NT2/D1 (cell line): ENCODE measurements at regions not wholly inside any gene's neighbourhood (a gene's known extent, or its start where the extent isn't known, plus 50 kb on each side); places are given as distances from the start of the nearest gene placed in this dataset.
"Not testable (repeated sequence)": the region's sequence is repeated elsewhere in the genome, so short reads cannot be mapped to it uniquely, and the experiment has no call there.

Experiments
- DNase-seq: peaks from one replicate; pipeline ENCODE4 v3.0.0-alpha.2; 2011; ENCODE audit warnings: low read depth, low spot score
- H3K27me3 ChIP-seq: 2 replicates; pipeline ENCODE4 v1.6.0; 2011; ENCODE audit warnings: mild to moderate bottlenecking; ENCODE audit not compliant: insufficient read length, insufficient read depth
- H3K36me3 ChIP-seq: 2 replicates; pipeline ENCODE4 v1.6.1; 2011; ENCODE audit warnings: mild to moderate bottlenecking, low read length, mixed read lengths; ENCODE audit not compliant: insufficient read depth, insufficient read length
- H3K4me1 ChIP-seq: 2 replicates; pipeline ENCODE4 v1.5.1; 2011; ENCODE audit not compliant: insufficient read depth, insufficient read length
- H3K4me3 ChIP-seq: 2 replicates; pipeline ENCODE4 v1.5.1; 2011; ENCODE audit warnings: low read depth; ENCODE audit not compliant: insufficient read length
- H3K9ac ChIP-seq: 2 replicates; pipeline ENCODE4 v1.6.0; 2011; ENCODE audit warnings: low read depth; ENCODE audit not compliant: insufficient read length
- H3K9me3 ChIP-seq: 2 replicates; pipeline ENCODE4 v1.5.1; 2011; ENCODE audit warnings: mild to moderate bottlenecking, low read length; ENCODE audit not compliant: insufficient read depth
- SUZ12 ChIP-seq: IDR thresholded peaks from 2 replicates; pipeline ENCODE4 v1.6.1; 2011; ENCODE audit not compliant: insufficient read length, insufficient read depth; ENCODE audit errors: extremely low read depth
- YY1 ChIP-seq: IDR thresholded peaks from 2 replicates; pipeline ENCODE4 v1.6.1; 2011; ENCODE audit not compliant: insufficient read length, insufficient read depth
- ZNF274 ChIP-seq: IDR thresholded peaks from 2 replicates; pipeline ENCODE4 v1.6.1; 2011; ENCODE audit warnings: mild to moderate bottlenecking, low read depth, low read length

DNA sequence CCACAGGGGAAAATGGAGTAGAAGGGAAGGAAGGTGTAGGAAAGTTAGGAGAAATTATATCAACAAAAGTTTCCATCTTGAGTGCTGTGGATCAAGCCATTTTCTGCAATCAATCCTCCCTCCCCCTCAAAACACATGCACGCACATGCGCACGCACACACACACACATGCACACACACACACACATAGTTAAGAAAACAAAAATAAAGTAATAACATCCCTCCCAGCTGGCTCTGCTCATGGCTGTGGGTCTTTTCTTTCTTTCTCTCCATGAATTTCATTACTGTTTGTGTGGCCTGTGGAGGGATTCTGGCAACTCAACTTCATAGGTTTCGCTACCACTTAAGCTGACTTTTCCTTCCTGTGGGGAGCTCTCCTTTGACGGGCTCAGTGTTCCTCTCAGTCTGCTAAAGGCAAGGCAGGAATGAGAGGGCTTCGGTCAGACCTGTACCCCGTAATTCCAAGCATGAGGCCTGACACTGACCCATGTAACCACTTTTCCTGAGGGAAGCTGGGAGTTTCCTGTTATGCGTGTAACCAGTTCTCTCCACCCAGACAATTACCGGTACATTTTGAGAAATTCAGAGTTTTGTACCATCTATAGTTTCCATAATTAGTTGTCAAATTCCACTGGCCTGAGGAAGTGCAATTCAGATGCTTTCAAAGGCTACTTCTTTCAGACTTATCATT lies 79.8 kb downstream of the ZNF92 start:
- H3K4me3 ChIP-seq: no peak overlapping the region
- TF ChIP-seq ZNF274: no peak
- no peak for DNase-seq
- H3K9me3 ChIP-seq: no peaks in the 10 kb centered on the region
- H3K4me1 ChIP-seq: no peaks in the 10 kb centered on the region
- no peak overlapping the region for H3K9ac ChIP-seq
- H3K36me3 ChIP-seq: no peaks in the 10 kb centered on the region
- no peaks in the 10 kb centered on the region for H3K27me3 ChIP-seq

DNA sequence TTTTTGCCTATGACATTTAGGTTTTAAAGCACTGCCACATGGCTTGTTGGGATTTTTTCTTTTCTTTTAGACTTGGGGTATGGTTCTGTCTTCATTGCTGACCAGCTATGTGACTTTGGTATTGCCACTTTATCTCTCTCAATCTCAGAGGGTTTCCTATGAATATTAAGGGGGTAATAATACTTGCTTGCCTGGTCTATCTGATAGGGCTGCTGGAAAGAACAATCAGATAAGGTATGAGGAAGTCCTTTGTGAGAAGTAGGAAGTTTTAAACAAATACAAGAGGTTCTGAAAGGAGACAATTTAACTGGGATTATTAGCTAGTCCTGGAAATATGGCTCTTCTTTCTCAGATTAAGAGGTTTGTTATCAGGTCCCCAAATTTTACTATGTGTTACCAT lies 80.8 kb downstream of the ZNF92 start:
- no peaks in the 10 kb centered on the region for H3K36me3 ChIP-seq
- H3K4me3 ChIP-seq: no peak overlapping the region
- H3K27me3 ChIP-seq: no peaks in the 10 kb centered on the region
- H3K9me3 ChIP-seq: no peaks in the 10 kb centered on the region
- TF ChIP-seq ZNF274 (no peak), YY1 (no peak), SUZ12 (no peak)
- H3K9ac ChIP-seq: no peak overlapping the region
- no peak for DNase-seq
- no peaks in the 10 kb centered on the region for H3K4me1 ChIP-seq

DNA sequence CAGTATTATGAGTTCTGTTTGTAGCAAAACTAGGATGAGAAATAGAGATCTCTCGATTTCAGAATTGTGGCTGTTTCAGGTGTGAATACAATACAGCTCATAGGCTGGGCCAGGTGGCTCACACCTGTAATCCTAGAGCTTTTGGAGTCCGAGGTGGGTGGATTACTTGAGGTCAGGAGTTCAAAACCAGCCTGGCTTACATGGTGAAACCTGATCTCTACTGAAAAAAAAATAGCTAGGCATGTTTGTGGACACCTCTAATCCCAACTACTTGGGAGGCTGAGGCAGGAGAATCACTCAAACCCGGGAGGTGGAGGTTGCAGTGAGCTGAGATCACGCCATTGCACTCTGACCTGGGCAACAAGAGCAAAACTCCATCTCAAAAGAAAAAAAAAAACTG lies 81.4 kb downstream of the ZNF92 start:
- not testable (repeated sequence) for H3K9me3 ChIP-seq, H3K36me3 ChIP-seq, DNase-seq, H3K9ac ChIP-seq, H3K4me1 ChIP-seq, H3K4me3 ChIP-seq, H3K27me3 ChIP-seq

DNA sequence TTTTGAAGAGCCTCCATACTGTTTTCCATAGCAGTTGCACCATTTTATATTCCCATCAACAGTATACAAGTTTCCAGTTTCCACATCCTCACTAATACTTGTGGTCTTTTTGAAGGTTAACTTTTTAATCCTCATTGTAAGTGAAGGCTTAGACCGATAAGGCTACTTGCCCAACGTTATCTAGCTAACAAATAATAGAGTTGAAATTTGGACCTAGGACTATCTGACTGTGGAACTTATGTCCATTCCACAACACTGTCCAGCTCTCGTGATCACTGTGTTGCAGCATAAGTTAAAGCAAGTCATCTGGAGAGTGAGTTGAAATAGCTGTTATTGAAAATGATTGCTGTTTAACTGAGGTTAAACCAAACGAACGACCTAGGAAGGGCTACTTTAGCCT lies 84.0 kb downstream of the ZNF92 start:
- Histone ChIP-seq H3K9ac (no peak overlapping the region), H3K4me3 (no peak overlapping the region), H3K9me3 (no peaks in the 10 kb centered on the region), H3K36me3 (no peaks in the 10 kb centered on the region), H3K4me1 (no peaks in the 10 kb centered on the region), H3K27me3 (no peaks in the 10 kb centered on the region)
- no peak for DNase-seq
- TF ChIP-seq YY1: no peak
- TF ChIP-seq ZNF274: no peak
- TF ChIP-seq SUZ12: no peak

DNA sequence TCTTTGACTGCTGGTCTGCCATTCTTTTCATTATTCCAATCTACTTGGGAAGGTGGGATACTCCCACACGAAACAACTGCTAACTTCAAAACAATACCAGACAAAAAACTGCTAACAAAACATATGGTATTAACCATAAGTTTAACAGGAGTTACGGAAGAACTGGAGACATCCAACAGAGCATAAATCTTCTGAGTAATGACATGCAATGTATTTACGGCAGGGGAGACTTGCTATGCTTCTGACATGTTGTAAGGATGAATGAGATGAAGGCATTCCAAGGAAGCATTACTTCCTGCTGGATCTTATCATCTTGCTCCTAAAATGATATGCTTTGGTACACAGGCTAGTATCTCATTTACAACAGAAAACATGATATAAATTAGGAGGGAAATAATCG lies 85.8 kb downstream of the ZNF92 start:
- H3K4me1 ChIP-seq: no peaks in the 10 kb centered on the region
- no peak for TF ChIP-seq SUZ12
- TF ChIP-seq ZNF274: no peak
- no peak for TF ChIP-seq YY1

DNA sequence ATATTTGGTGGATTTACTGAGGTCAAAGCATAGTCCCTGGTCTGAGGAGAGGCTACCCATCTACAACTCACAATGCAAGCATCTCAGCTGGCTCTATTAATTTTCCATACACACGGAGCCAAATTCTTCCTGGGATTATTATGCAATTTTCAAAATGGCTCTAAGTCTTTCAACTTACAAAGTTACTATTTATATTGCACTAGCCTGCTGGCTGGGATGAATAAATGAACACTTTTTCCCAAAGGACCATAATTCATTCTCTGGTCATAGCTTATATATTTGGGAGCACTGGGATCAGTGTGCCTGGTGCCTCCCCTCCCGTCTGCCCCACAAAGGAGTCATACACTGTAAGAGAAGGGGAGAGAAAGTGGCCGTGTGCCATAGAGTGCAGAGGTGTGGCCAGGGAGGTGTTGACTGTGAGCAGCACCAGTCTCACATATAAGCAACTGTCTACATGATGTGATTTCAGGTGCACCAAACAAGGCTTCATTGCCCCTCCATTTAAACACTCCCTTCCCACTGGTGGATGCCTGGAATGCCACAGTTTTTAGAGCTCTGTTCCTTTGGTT lies 88.6 kb downstream of the ZNF92 start:
- Histone ChIP-seq H3K4me3 (no peak overlapping the region), H3K27me3 (no peaks in the 10 kb centered on the region), H3K9me3 (no peaks in the 10 kb centered on the region), H3K9ac (no peak overlapping the region), H3K4me1 (no peaks in the 10 kb centered on the region), H3K36me3 (no peaks in the 10 kb centered on the region)
- TF ChIP-seq YY1 (no peak), ZNF274 (no peak), SUZ12 (no peak)
- DNase-seq: no peak

More for the DNA sequence above, 85.8 kb downstream of the ZNF92 start:
- no peak for DNase-seq
- Histone ChIP-seq H3K9ac (no peak overlapping the region), H3K36me3 (no peaks in the 10 kb centered on the region), H3K4me3 (no peak overlapping the region), H3K27me3 (no peaks in the 10 kb centered on the region), H3K9me3 (no peaks in the 10 kb centered on the region)

DNA sequence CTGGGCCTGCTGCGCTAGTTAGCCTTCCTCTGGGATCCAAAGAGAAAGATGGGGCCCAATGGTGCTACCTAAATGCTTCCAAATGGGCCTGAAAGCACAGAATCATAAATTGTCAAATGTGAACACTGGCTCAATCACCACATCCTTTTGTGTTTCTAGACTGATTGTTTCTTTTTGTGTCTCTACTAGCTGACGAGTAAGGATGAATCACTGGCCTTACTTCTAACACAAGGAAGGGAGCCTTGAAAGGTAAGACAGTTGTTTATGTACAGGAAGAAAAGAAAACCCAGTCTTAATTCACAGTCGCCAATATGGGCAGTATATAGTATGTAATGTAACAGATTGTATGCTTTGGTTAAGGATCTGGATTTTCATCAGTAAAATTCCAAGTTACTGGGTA lies 89.5 kb downstream of the ZNF92 start:
- no peaks in the 10 kb centered on the region for H3K27me3 ChIP-seq
- H3K4me3 ChIP-seq: no peak overlapping the region
- no peaks in the 10 kb centered on the region for H3K36me3 ChIP-seq
- H3K9me3 ChIP-seq: no peaks in the 10 kb centered on the region
- TF ChIP-seq ZNF274 (no peak), YY1 (no peak), SUZ12 (no peak)
- H3K9ac ChIP-seq: no peak overlapping the region
- DNase-seq: no peak
- no peaks in the 10 kb centered on the region for H3K4me1 ChIP-seq

DNA sequence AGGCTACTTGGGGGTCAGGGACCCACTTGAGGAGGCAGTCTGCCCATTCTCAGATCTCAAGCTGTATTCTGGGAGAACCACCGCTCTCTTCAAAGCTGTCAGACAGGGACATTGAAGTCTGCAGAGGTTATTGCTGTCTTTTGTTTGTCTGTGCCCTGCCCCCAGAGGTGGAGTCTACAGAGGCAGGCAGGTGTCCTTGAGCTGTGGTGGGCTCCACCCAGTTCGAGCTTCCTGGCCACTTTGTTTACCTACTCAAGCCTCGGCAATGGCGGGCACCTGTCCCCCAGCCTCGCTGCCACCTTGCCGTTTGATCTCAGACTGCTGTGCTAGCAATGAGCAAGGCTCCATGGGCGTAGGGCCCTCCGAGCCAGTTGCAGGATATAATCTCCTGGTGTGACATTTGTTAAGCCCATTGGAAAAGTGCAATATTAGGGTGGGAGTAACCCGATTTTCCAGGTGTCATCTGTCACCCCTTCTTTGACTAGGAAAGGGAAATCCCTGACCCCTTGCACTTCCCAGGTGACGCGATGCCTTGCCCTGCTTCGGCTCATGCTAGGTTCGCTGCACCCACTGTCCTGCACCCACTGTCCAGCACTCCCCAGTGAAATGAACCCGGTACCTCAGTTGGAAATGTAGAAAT lies 96.4 kb downstream of the ZNF92 start:
- H3K27me3 ChIP-seq, H3K9me3 ChIP-seq, H3K4me1 ChIP-seq, H3K4me3 ChIP-seq, H3K36me3 ChIP-seq, DNase-seq, H3K9ac ChIP-seq: not testable (repeated sequence)
